ENCODE measurements at regions not wholly inside any gene's neighbourhood (a gene's known extent, or its start where the extent isn't known, plus 50 kb on each side); places are given as distances from the start of the nearest gene placed in this dataset.

DNA sequence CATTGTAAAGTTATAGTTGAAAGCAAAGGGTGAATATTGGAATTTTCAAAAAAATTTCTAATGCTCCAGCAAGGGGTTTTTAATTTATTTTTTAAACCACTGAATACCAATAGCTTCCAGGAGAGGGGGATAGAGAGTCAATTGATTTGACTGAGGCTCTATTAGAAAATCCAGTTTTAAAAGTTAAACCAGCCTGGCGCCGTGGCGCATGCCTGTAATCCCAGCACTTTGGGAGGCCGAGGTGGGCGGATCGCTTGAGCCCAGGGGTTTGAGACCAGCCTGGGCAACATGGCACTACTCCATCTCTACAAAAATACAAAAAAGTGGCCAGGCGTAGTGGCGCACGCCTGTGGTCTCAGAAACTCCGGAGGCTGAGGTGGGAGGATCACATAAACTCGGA is 150.1 kb downstream of the SLC38A4 start:
- no peaks in the 10 kb centered on the region for H3K36me3 ChIP-seq (ENCODE audit: control insufficient read depth, insufficient read depth, low read length)
- no peaks in the 10 kb centered on the region for H3K27me3 Mint-ChIP-seq (ENCODE audit: insufficient read depth)
- DNase-seq, result peak; percentile 74
- H3K4me1 ChIP-seq (ENCODE audit: control insufficient read depth, insufficient read depth, low read length), result peaks cover 3% of the 10 kb centered on the region
- H3K9ac ChIP-seq (ENCODE audit: extremely low read depth, low read length, poor library complexity, severe bottlenecking), result no peak overlapping the region
- no peaks in the 10 kb centered on the region for H3K27me3 ChIP-seq (ENCODE audit: control insufficient read depth, insufficient read depth, low read length, poor library complexity, severe bottlenecking)
- H3K9me3 Mint-ChIP-seq, result peaks cover 4% of the 10 kb centered on the region
- H3K27ac ChIP-seq (ENCODE audit: low read depth, low read length), result no peak overlapping the region
- peaks cover 13% of the 10 kb centered on the region for H3K4me1 Mint-ChIP-seq
- H3K36me3 Mint-ChIP-seq (ENCODE audit: low read depth), result no peaks in the 10 kb centered on the region
- no peak overlapping the region for H3K27ac Mint-ChIP-seq
- WGBS, 2 experiments (ENCODE audit: insufficient coverage in 1 of 2, insufficient read length in 1 of 2), result 87 to 88% methylated on average over 5 to 11 of the region's 11 CpGs
- no peak overlapping the region for H3K4me3 ChIP-seq (ENCODE audit: low read length)
- TF ChIP-seq, protein P1, sequence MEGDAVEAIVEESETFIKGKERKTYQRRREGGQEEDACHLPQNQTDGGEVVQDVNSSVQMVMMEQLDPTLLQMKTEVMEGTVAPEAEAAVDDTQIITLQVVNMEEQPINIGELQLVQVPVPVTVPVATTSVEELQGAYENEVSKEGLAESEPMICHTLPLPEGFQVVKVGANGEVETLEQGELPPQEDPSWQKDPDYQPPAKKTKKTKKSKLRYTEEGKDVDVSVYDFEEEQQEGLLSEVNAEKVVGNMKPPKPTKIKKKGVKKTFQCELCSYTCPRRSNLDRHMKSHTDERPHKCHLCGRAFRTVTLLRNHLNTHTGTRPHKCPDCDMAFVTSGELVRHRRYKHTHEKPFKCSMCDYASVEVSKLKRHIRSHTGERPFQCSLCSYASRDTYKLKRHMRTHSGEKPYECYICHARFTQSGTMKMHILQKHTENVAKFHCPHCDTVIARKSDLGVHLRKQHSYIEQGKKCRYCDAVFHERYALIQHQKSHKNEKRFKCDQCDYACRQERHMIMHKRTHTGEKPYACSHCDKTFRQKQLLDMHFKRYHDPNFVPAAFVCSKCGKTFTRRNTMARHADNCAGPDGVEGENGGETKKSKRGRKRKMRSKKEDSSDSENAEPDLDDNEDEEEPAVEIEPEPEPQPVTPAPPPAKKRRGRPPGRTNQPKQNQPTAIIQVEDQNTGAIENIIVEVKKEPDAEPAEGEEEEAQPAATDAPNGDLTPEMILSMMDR (conservative IDR thresholded peaks at IDR 0.05), result peak; percentile 83
- H3K9me3 ChIP-seq (ENCODE audit: control insufficient read depth, low read length), result no peaks in the 10 kb centered on the region
- no peak overlapping the region for H3K4me3 Mint-ChIP-seq

DNA sequence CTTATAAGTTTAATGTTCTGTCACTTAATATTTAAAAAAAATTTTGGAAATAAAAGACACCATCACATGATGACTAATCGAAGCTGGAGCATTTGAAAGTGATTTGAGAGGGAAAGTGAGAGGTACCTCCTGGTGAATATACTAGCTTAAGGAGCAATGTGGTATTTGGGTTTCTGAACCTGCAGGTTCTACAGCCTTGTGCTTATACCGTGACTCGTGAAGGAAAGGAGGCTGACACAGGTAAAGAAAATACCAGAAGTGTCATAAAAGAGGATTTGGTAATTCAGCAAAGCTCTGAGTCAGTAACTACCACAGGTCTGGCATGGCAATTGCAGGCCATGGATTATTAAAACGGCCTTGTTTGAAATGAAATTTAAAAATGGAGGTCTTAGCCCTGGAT is 151.0 kb downstream of the SLC38A4 start:
- no peaks in the 10 kb centered on the region for H3K27me3 ChIP-seq (ENCODE audit: control insufficient read depth, insufficient read depth, low read length, poor library complexity, severe bottlenecking)
- peaks cover 7% of the 10 kb centered on the region for H3K4me1 Mint-ChIP-seq
- no peak overlapping the region for H3K9ac ChIP-seq (ENCODE audit: extremely low read depth, low read length, poor library complexity, severe bottlenecking)
- H3K27me3 Mint-ChIP-seq (ENCODE audit: insufficient read depth), result no peaks in the 10 kb centered on the region
- H3K9me3 ChIP-seq (ENCODE audit: control insufficient read depth, low read length), result peaks cover 9% of the 10 kb centered on the region
- WGBS, 2 experiments (ENCODE audit: insufficient coverage in 1 of 2, insufficient read length in 1 of 2), result 92 to 95% methylated on average over 4 of the region's 4 CpGs
- H3K9me3 Mint-ChIP-seq, result peaks cover 7% of the 10 kb centered on the region
- H3K4me3 Mint-ChIP-seq, result no peak overlapping the region
- TF ChIP-seq, protein P1 (conservative IDR thresholded peaks at IDR 0.05), result no peak
- no peak overlapping the region for H3K4me3 ChIP-seq (ENCODE audit: low read length)
- no peak overlapping the region for H3K27ac ChIP-seq (ENCODE audit: low read depth, low read length)
- DNase-seq, result no peak
- no peaks in the 10 kb centered on the region for H3K36me3 Mint-ChIP-seq (ENCODE audit: low read depth)
- no peaks in the 10 kb centered on the region for H3K36me3 ChIP-seq (ENCODE audit: control insufficient read depth, insufficient read depth, low read length)
- H3K27ac Mint-ChIP-seq, result no peak overlapping the region
- H3K4me1 ChIP-seq (ENCODE audit: control insufficient read depth, insufficient read depth, low read length), result peaks cover 3% of the 10 kb centered on the region

DNA sequence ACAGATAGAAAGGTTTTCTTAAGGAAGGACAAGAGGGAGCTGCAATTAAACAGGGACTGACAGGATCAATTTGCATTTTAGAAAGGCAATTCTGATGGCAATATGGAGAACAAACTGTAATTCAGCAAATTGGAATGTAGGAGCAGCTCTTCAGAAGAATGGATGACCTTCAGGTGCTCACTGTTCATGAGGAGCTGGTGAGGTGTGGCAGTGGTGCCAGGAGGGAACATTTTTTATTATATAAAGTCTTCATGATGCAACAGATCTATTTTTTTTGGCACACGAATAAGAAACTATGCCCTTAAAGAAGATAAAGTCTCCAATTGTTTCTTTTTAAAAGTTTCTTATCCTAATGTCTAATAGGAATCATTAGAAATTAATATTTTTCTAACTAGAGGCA is 151.7 kb downstream of the SLC38A4 start:
- Mint-ChIP-seq H3K27me3 (ENCODE audit: insufficient read depth) (no peaks in the 10 kb centered on the region), H3K4me1 (peaks cover 7% of the 10 kb centered on the region), H3K9me3 (peaks cover 10% of the 10 kb centered on the region), H3K27ac (no peak overlapping the region), H3K4me3 (no peak overlapping the region), H3K36me3 (ENCODE audit: low read depth) (no peaks in the 10 kb centered on the region)
- H3K27ac ChIP-seq (ENCODE audit: low read depth, low read length), result no peak overlapping the region
- no peak overlapping the region for H3K4me3 ChIP-seq (ENCODE audit: low read length)
- H3K36me3 ChIP-seq (ENCODE audit: control insufficient read depth, insufficient read depth, low read length), result no peaks in the 10 kb centered on the region
- DNase-seq, result no peak
- peaks cover 10% of the 10 kb centered on the region for H3K9me3 ChIP-seq (ENCODE audit: control insufficient read depth, low read length)
- H3K27me3 ChIP-seq (ENCODE audit: control insufficient read depth, insufficient read depth, low read length, poor library complexity, severe bottlenecking), result no peaks in the 10 kb centered on the region
- TF ChIP-seq, protein P1 (conservative IDR thresholded peaks at IDR 0.05), result no peak
- no peak overlapping the region for H3K9ac ChIP-seq (ENCODE audit: extremely low read depth, low read length, poor library complexity, severe bottlenecking)
- peaks cover 3% of the 10 kb centered on the region for H3K4me1 ChIP-seq (ENCODE audit: control insufficient read depth, insufficient read depth, low read length)
- WGBS, 2 experiments (ENCODE audit: insufficient coverage in 1 of 2, insufficient read length in 1 of 2), result 100% methylated on average over 1 of the region's 1 CpG; no CpG with 5 or more reads in 1 of the 2 experiments
